Fibroblast of villous mesenchyme (primary cell): ENCODE measurements at regions not wholly inside any gene's neighbourhood (a gene's known extent, or its start where the extent isn't known, plus 50 kb on each side); places are given as distances from the start of the nearest gene placed in this dataset.

Experiments
- DNase-seq: peaks from one replicate; pipeline ENCODE4 v3.0.0-alpha.2; 2010; ENCODE audit warnings: low read depth
- H3K4me3 ChIP-seq: 2 replicates; pipeline ENCODE4 v1.5.1; 2011; ENCODE audit warnings: low read depth, mild to moderate bottlenecking, low read length
- TF ChIP-seq, protein P1 (sequence below): IDR thresholded peaks from 2 replicates; pipeline ENCODE4 v1.5.1; 2012; ENCODE audit warnings: low read depth, mild to moderate bottlenecking, low read length; ENCODE audit not compliant: insufficient read depth

DNA sequence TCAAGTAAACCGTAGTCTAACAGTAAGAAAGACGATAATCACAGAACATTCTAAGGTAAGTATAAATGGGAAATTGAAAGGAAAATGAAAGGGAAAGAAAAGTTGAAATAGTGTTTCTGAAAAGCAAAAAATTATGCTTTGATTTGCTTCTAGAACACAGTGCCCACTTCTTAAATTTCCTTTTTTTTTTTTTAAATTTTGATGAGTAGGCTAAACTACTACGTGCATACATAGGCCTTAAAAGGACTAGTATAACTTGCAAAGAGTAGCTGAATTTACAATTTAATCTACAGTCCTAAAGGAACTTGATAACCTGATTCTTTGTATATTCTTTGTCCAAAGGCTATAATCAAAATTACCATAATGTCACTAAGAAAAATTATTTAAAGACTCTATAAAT is 325.3 kb downstream of the PAX3 start:
- TF ChIP-seq, protein P1, sequence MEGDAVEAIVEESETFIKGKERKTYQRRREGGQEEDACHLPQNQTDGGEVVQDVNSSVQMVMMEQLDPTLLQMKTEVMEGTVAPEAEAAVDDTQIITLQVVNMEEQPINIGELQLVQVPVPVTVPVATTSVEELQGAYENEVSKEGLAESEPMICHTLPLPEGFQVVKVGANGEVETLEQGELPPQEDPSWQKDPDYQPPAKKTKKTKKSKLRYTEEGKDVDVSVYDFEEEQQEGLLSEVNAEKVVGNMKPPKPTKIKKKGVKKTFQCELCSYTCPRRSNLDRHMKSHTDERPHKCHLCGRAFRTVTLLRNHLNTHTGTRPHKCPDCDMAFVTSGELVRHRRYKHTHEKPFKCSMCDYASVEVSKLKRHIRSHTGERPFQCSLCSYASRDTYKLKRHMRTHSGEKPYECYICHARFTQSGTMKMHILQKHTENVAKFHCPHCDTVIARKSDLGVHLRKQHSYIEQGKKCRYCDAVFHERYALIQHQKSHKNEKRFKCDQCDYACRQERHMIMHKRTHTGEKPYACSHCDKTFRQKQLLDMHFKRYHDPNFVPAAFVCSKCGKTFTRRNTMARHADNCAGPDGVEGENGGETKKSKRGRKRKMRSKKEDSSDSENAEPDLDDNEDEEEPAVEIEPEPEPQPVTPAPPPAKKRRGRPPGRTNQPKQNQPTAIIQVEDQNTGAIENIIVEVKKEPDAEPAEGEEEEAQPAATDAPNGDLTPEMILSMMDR: no peak
- no peak overlapping the region for H3K4me3 ChIP-seq
- DNase-seq: no peak

DNA sequence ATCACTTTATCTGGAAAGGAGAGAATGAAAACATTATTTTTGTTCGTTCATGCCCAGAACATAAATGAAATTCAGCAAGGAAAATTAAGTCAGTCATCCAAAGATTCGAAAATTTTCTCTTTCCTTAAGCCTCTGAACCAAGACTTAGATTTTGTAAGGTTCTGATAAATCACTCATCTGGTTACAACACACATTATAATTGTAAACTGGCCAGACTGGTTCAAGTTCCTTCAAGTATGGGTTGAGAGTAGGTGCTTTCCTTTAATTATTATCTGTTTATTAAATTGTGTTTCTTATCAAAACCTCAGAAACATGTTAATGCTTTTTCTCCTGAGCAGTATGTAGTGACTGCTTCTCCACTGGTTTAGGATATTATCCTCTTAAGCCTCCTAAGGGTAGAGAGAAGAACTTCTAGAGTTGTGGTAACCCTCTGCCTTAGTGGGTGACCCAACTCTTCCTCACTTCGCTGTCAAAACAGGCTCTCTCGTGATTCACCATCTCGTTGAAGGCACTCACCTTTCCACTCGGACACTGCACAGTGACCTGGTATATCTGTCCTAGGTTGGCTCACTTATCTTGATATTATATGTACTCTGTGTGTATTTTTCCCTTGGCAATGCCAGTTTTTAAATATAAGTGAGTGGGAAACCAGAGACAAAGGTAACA is 325.9 kb downstream of the PAX3 start:
- H3K4me3 ChIP-seq: no peak overlapping the region
- TF ChIP-seq, protein P1: no peak
- DNase-seq: no peak

DNA sequence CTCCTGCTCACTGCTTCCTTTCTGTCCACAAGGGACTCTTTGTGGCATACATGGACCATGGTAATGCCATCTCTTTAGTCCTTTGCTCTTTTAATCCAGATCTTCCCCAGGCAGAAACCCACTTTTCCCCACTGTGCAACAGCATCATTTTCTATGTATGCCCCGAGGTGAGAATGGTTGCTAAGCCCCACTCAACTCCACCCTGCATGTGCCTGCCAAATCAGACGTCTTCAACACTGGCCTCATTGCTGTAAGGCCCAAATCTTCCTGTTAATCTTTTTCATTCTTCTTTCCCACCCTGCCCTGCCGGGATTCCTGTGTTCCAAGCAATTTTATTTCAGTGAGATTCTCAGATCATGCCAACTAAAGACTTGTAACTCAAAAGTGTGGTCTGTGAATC is 328.4 kb downstream of the PAX3 start:
- H3K4me3 ChIP-seq: no peak overlapping the region
- TF ChIP-seq, protein P1: no peak
- no peak for DNase-seq

DNA sequence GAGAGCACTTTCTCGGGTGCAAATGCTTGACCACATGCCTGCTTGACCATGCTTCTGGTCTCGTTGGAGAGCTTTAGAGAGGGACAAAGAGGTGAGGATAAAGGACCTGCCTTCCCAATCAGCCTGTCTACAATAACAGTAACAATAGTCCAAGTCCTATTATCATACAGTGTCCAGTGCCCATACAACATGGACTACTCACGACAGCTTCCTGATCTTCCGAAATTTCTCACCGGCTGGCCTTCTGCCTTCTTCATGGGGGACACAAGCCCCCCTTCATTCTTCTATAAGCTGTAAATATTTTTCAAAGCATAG is 329.0 kb downstream of the PAX3 start:
- H3K4me3 ChIP-seq: no peak overlapping the region
- TF ChIP-seq, protein P1: no peak
- DNase-seq: no peak

DNA sequence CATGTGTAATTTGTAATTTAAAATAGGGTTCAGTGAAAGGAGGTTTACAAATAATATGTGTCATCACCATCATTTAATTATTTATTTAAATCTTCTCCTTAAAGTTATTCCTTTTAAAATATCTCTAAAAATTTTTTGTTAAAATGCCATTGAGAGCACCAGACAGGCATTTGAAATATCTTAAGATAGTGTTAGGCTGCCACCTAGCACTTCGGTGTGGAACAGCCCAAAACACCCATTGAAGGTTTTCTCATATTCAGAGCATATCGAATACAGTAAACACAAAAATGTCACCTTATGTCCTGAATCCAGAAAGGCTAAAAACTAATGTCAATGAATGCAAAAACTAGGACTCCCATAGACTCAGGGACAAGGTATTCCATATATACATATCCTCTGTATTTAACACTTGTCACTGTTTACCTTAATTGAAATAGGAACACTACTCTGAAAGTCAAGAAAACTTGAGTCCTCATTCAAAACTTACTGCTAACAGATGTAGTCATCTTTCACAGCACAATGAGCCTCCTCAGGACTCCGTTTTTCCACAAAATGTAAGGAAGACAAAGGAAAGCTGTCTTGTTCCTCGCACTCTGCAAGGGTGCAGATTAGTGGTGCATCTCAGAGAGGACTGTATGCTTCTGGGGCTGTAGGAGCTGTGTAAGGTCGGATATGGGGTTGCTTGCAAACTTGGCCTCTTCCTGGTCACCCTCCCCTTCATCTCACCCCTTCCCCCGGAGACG is 329.5 kb downstream of the PAX3 start:
- no peak overlapping the region for H3K4me3 ChIP-seq
- TF ChIP-seq, protein P1: peak; percentile 59
- DNase-seq: peak; percentile 33

DNA sequence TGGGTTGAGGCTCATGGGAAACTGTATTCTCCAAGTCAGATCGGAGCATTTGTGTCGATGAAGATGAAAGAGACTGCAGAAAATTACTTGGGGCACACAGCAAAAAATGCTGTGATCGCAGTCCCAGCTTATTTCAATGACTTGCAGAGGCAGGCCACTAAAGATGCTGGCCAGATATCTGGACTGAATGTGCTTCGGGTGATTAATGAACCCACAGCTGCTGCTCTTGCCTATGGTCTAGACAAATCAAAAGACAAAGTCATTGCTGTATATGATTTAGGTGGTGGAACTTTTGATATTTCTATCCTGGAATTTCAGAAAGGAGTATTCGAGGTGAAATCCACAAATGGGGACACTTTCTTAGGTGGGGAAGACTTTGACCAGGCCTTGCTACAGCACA is 336.6 kb downstream of the PAX3 start:
- no peak overlapping the region for H3K4me3 ChIP-seq
- TF ChIP-seq, protein P1: no peak
- DNase-seq: no peak
